CD4-positive, CD25-positive, alpha-beta regulatory T cell (primary cell): ENCODE measurements at regions not wholly inside any gene's neighbourhood (a gene's known extent, or its start where the extent isn't known, plus 50 kb on each side); places are given as distances from the start of the nearest gene placed in this dataset.

Source experiments
- ATAC-seq, 2 donors: fragments of 150-1000 bp; cut with Tn5 transposase; one replicate each; pipeline ENCODE4 v1.10.0; 2021; ENCODE audit warnings: low read depth in 2 of 2, moderate number of reproducible peaks in 2 of 2, moderate library complexity in 1 of 2
- DNase-seq, 3 donors: peaks; one replicate each; pipeline versions ENCODE4 v3.0.0 to v3.0.0-alpha.2; 2012 to 2022; ENCODE audit warnings: mixed read lengths in 1 of 3
- H3K27ac ChIP-seq: one replicate; pipeline ENCODE4 v1.7.0; 2013; ENCODE audit warnings: mild to moderate bottlenecking, low read length; ENCODE audit not compliant: insufficient read depth, poor library complexity, severe bottlenecking
- H3K27me3 ChIP-seq: one replicate; pipeline ENCODE4 v1.7.0; 2013; ENCODE audit warnings: low read length; ENCODE audit not compliant: control insufficient read depth, insufficient read depth
- H3K36me3 ChIP-seq: one replicate; pipeline ENCODE4 v1.7.0; 2013; ENCODE audit warnings: mild to moderate bottlenecking, low read length, moderate library complexity; ENCODE audit not compliant: control insufficient read depth, insufficient read depth
- H3K4me1 ChIP-seq: 2 replicates; pipeline ENCODE4 v1.7.0; 2013; ENCODE audit warnings: mild to moderate bottlenecking, low read length; ENCODE audit not compliant: insufficient read depth, control insufficient read depth, poor library complexity, severe bottlenecking
- H3K4me3 ChIP-seq: one replicate; pipeline ENCODE4 v1.7.0; 2013; ENCODE audit warnings: low read depth, mild to moderate bottlenecking, low read length, moderate library complexity
- H3K9me3 ChIP-seq, 2 experiments: 1 replicate in 1 of 2; 2 replicates in 1 of 2; pipeline ENCODE4 v1.7.0; 2013; ENCODE audit warnings: low read length in 2 of 2, mild to moderate bottlenecking in 1 of 2, moderate library complexity in 1 of 2; ENCODE audit not compliant: control insufficient read depth in 2 of 2
- H3K27ac Mint-ChIP-seq, 3 donors: one replicate each; pipeline ENCODE4 v1.8.0; 2020 to 2022; ENCODE audit warnings: mild to moderate bottlenecking in 3 of 3, mixed read lengths in 3 of 3, moderate library complexity in 2 of 3
- H3K27me3 Mint-ChIP-seq: one replicate; pipeline ENCODE4 v1.8.0; 2022; ENCODE audit warnings: mild to moderate bottlenecking, mixed read lengths
- H3K36me3 Mint-ChIP-seq: one replicate; pipeline ENCODE4 v1.8.0; 2020; ENCODE audit warnings: mixed read lengths
- H3K4me1 Mint-ChIP-seq, 4 donors: one replicate each; pipeline ENCODE4 v1.8.0; 2020 to 2022; ENCODE audit warnings: mixed read lengths in 4 of 4, mild to moderate bottlenecking in 1 of 4
- H3K4me3 Mint-ChIP-seq, 4 donors: one replicate each; pipeline ENCODE4 v1.8.0; 2020 to 2022; ENCODE audit warnings: mild to moderate bottlenecking in 4 of 4, mixed read lengths in 4 of 4, moderate library complexity in 3 of 4
- H3K9me3 Mint-ChIP-seq, 7 donors: one replicate each; pipeline ENCODE4 v1.8.0; 2020 to 2022; ENCODE audit warnings: mixed read lengths in 7 of 7, mild to moderate bottlenecking in 3 of 7, moderate library complexity in 2 of 7

DNA sequence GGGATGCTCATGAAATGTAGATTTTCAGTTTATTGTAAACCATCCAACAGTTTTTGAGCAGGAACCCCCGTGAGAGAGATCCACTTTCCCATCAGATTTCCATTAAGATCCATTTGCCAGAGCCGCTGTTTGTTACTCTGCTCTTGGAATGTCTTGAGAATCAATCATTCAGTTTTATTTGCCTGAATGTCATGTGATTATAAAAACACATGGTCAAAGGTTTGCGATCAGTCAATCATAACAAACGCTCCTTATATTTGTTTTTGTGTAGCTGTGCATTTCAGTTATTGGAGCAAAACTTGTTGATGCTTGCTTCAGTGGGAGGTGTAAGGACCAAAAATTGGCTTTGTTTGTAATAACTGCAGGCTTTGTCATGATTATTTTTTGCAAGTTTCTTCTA lies 155.8 kb upstream of the RHOBTB1 start:
- no peak overlapping the region for H3K27ac ChIP-seq
- H3K27me3 ChIP-seq: no peaks in the 10 kb centered on the region
- DNase-seq (no peak), ATAC-seq (no peak)
- no peaks in the 10 kb centered on the region for H3K36me3 Mint-ChIP-seq
- peaks cover 0 to 5% (median 0%) of the 10 kb centered on the region in 7 donors for H3K9me3 Mint-ChIP-seq
- H3K27me3 Mint-ChIP-seq: no peaks in the 10 kb centered on the region
- H3K4me1 ChIP-seq: no peaks in the 10 kb centered on the region
- H3K36me3 ChIP-seq: no peaks in the 10 kb centered on the region
- H3K4me3 Mint-ChIP-seq: no peak overlapping the region
- no peak overlapping the region for H3K27ac Mint-ChIP-seq
- H3K9me3 ChIP-seq: no peaks in the 10 kb centered on the region
- H3K4me3 ChIP-seq: no peak overlapping the region
- H3K4me1 Mint-ChIP-seq: no peaks in the 10 kb centered on the region

- no peak for ATAC-seq
- Mint-ChIP-seq H3K27ac (no peak overlapping the region), H3K4me3 (no peak overlapping the region), H3K36me3 (no peaks in the 10 kb centered on the region), H3K9me3 (peaks cover 0 to 5% (median 0%) of the 10 kb centered on the region in 7 donors), H3K4me1 (no peaks in the 10 kb centered on the region), H3K27me3 (no peaks in the 10 kb centered on the region)
- H3K36me3 ChIP-seq: no peaks in the 10 kb centered on the region
- no peak overlapping the region for H3K4me3 ChIP-seq
- H3K4me1 ChIP-seq: no peaks in the 10 kb centered on the region
- DNase-seq: no peak
- no peaks in the 10 kb centered on the region for H3K9me3 ChIP-seq
- no peak overlapping the region for H3K27ac ChIP-seq
- no peaks in the 10 kb centered on the region for H3K27me3 ChIP-seq
These were observed 155.0 kb upstream of the RHOBTB1 start for GRCh38 chr10:61098966-61099365.

- ATAC-seq (no peak), DNase-seq (no peak)
- Histone ChIP-seq H3K27me3 (no peaks in the 10 kb centered on the region), H3K27ac (no peak overlapping the region), H3K4me1 (no peaks in the 10 kb centered on the region), H3K36me3 (no peaks in the 10 kb centered on the region), H3K4me3 (no peak overlapping the region), H3K9me3 (no peaks in the 10 kb centered on the region)
- H3K4me3 Mint-ChIP-seq: no peak overlapping the region
- peaks cover 0 to 5% (median 0%) of the 10 kb centered on the region in 7 donors for H3K9me3 Mint-ChIP-seq
- no peaks in the 10 kb centered on the region for H3K4me1 Mint-ChIP-seq
- H3K27ac Mint-ChIP-seq: no peak overlapping the region
- H3K36me3 Mint-ChIP-seq: no peaks in the 10 kb centered on the region
- no peaks in the 10 kb centered on the region for H3K27me3 Mint-ChIP-seq
These were observed 153.0 kb upstream of the RHOBTB1 start for GRCh38 chr10:61097026-61097425.

GRCh38 chr10:61096056-61096455 lies 152.1 kb upstream of the RHOBTB1 start:
- DNase-seq: no peak
- H3K9me3 Mint-ChIP-seq: peaks cover 0 to 2% (median 0%) of the 10 kb centered on the region in 7 donors
- H3K4me1 Mint-ChIP-seq: no peaks in the 10 kb centered on the region
- H3K27ac Mint-ChIP-seq: no peak overlapping the region
- no peaks in the 10 kb centered on the region for H3K36me3 Mint-ChIP-seq
- Histone ChIP-seq H3K9me3 (no peaks in the 10 kb centered on the region), H3K27me3 (no peaks in the 10 kb centered on the region), H3K27ac (no peak overlapping the region), H3K4me3 (no peak overlapping the region), H3K36me3 (no peaks in the 10 kb centered on the region), H3K4me1 (no peaks in the 10 kb centered on the region)
- no peaks in the 10 kb centered on the region for H3K27me3 Mint-ChIP-seq
- no peak for ATAC-seq
- H3K4me3 Mint-ChIP-seq: no peak overlapping the region

GRCh38 chr10:61091531-61091930 lies 147.5 kb upstream of the RHOBTB1 start:
- H3K36me3 Mint-ChIP-seq: no peaks in the 10 kb centered on the region
- ATAC-seq: no peak

DNA sequence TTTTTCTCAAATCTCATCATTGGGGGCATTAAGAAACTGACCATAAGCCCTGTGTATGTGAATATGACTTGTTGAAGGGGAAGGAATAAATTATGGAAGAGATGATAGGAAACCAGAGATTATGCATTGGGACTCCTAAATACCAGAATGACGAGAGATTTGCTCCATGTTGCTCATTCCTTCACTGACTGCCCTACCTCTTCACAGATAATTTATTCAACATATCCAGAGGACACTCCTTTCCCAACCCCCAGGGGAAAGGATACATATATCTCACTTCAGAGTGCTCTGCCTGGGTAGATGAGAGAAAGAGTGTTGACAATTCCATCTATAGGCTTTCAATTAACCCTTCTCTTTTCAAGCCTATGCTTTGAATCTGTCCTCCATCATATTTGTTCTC lies 145.3 kb upstream of the RHOBTB1 start:
- H3K4me1 ChIP-seq: no peaks in the 10 kb centered on the region
- H3K9me3 ChIP-seq: no peaks in the 10 kb centered on the region
- ATAC-seq (no peak), DNase-seq (no peak)
- H3K4me3 ChIP-seq: no peak overlapping the region
- no peaks in the 10 kb centered on the region for H3K36me3 Mint-ChIP-seq
- H3K4me1 Mint-ChIP-seq: no peaks in the 10 kb centered on the region
- no peaks in the 10 kb centered on the region for H3K27me3 ChIP-seq
- H3K27me3 Mint-ChIP-seq: peaks cover 4% of the 10 kb centered on the region
- no peak overlapping the region for H3K27ac ChIP-seq
- H3K9me3 Mint-ChIP-seq: peaks cover 0 to 8% (median 2%) of the 10 kb centered on the region in 7 donors
- H3K4me3 Mint-ChIP-seq: no peak overlapping the region
- H3K27ac Mint-ChIP-seq: no peak overlapping the region
- no peaks in the 10 kb centered on the region for H3K36me3 ChIP-seq

More at GRCh38 chr10:61091531-61091930, 147.5 kb upstream of the RHOBTB1 start:
- Mint-ChIP-seq H3K27me3 (peaks cover 4% of the 10 kb centered on the region), H3K9me3 (peaks cover 0 to 2% (median 0%) of the 10 kb centered on the region in 7 donors), H3K4me3 (no peak overlapping the region), H3K27ac (no peak overlapping the region), H3K4me1 (no peaks in the 10 kb centered on the region)
- Histone ChIP-seq H3K4me1 (no peaks in the 10 kb centered on the region), H3K27me3 (no peaks in the 10 kb centered on the region), H3K36me3 (no peaks in the 10 kb centered on the region), H3K9me3 (no peaks in the 10 kb centered on the region), H3K27ac (no peak overlapping the region), H3K4me3 (no peak overlapping the region)
- DNase-seq: no peak

GRCh38 chr10:61084493-61084892 lies 140.5 kb upstream of the RHOBTB1 start:
- H3K27ac ChIP-seq: no peak overlapping the region
- no peaks in the 10 kb centered on the region for H3K9me3 ChIP-seq
- Mint-ChIP-seq H3K27me3 (peaks cover 4% of the 10 kb centered on the region), H3K4me3 (no peak overlapping the region), H3K27ac (no peak overlapping the region), H3K9me3 (peaks cover 0 to 8% (median 2%) of the 10 kb centered on the region in 7 donors), H3K4me1 (no peaks in the 10 kb centered on the region), H3K36me3 (no peaks in the 10 kb centered on the region)
- no peaks in the 10 kb centered on the region for H3K27me3 ChIP-seq
- ATAC-seq (no peak), DNase-seq (no peak)
- no peak overlapping the region for H3K4me3 ChIP-seq
- H3K36me3 ChIP-seq: no peaks in the 10 kb centered on the region
- no peaks in the 10 kb centered on the region for H3K4me1 ChIP-seq

GRCh38 chr10:61081301-61081700 lies 137.3 kb upstream of the RHOBTB1 start:
- Histone ChIP-seq H3K4me1 (no peaks in the 10 kb centered on the region), H3K4me3 (no peak overlapping the region), H3K27ac (no peak overlapping the region), H3K27me3 (no peaks in the 10 kb centered on the region), H3K36me3 (no peaks in the 10 kb centered on the region), H3K9me3 (no peaks in the 10 kb centered on the region)
- H3K27ac Mint-ChIP-seq: no peak overlapping the region
- no peak for ATAC-seq
- H3K36me3 Mint-ChIP-seq: no peaks in the 10 kb centered on the region
- no peaks in the 10 kb centered on the region for H3K4me1 Mint-ChIP-seq
- H3K27me3 Mint-ChIP-seq: no peaks in the 10 kb centered on the region
- H3K9me3 Mint-ChIP-seq: peaks cover 0 to 8% (median 5%) of the 10 kb centered on the region in 7 donors
- DNase-seq: no peak
- H3K4me3 Mint-ChIP-seq: no peak overlapping the region
